ENCODE measurements at regions not wholly inside any gene's neighbourhood (a gene's known extent, or its start where the extent isn't known, plus 50 kb on each side); places are given as distances from the start of the nearest gene placed in this dataset.

DNA sequence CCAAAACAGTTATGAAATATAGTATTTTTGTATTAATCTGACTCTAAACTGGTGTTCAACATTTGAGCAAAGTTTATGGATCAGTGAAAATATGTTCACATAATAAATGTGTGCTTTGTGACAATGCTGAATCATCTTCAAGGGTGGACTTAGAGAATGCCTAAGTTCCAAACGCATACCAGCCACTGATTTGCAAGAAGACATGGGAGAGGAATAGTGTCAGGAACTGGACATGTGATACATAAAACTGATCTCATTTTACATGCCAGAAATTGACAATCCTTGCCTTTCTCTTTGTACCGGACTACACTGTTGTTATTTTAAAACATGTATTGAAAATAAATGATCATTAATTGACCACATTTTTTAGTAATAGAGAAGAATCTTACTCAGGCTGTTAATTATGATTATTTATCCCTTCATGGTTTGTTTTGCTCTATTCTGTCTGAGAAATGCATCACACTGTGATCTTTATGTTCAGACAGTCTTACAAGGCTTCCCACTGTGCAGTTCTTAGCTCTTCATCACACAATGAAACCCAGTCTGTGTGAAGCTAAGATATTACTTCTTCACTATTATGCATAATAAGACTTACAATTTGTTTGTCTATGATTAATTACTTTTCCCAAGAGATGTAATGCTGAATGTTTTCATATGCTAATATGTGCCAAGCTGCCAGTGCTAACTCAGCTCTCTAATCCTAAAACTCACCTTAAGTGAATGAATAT lies 1180.6 kb upstream of the CDH8 start:
- Histone ChIP-seq H2BK120ac (ENCODE audit: low read depth, low read length, poor library complexity, severe bottlenecking) (no peak overlapping the region), H3T11ph (ENCODE audit: low read length) (no peak overlapping the region), H3K18ac (ENCODE audit: insufficient read length, low read depth, low read length) (no peak overlapping the region), H2BK15ac (ENCODE audit: low read depth, low read length) (no peak overlapping the region), H3K79me2 (ENCODE audit: insufficient read depth, low read length) (no peaks in the 10 kb centered on the region), H3K79me1 (ENCODE audit: insufficient read depth, low read depth, low read length, poor library complexity, severe bottlenecking) (no peaks in the 10 kb centered on the region), H3K27ac (ENCODE audit: insufficient read length, low read depth, low read length) (no peak overlapping the region), H4K20me1 (ENCODE audit: control insufficient read depth, insufficient read depth, insufficient read length) (no peaks in the 10 kb centered on the region), H2BK20ac (ENCODE audit: low read depth, low read length, poor library complexity, severe bottlenecking) (no peak overlapping the region), H3K4ac (ENCODE audit: low read depth, low read length) (no peak overlapping the region), H3K23me2 (ENCODE audit: insufficient read length, low read depth, low read length, poor library complexity, severe bottlenecking) (no peaks in the 10 kb centered on the region), H3K9ac (ENCODE audit: extremely low read depth, insufficient read length, low read length) (no peak overlapping the region), H3K23ac (ENCODE audit: insufficient read length, low read depth, low read length) (no peak overlapping the region), H2BK5ac (ENCODE audit: insufficient read length, low read length) (no peak overlapping the region), H2AK5ac (ENCODE audit: insufficient read length, low read length) (no peak overlapping the region), H4K91ac (ENCODE audit: insufficient read length, low read depth, low read length) (no peak overlapping the region), H2AFZ (ENCODE audit: low read length) (no peak overlapping the region), H2BK12ac (ENCODE audit: insufficient read length, low read depth, low read length) (no peak overlapping the region), H3K9me3 (ENCODE audit: control insufficient read depth, low read depth, low read length) (no peaks in the 10 kb centered on the region), H3K4me1 (ENCODE audit: insufficient read depth, low read length) (no peaks in the 10 kb centered on the region), H3K14ac (ENCODE audit: insufficient read depth, low read length) (no peak overlapping the region), H3K56ac (ENCODE audit: insufficient read length, low read depth, low read length) (no peak overlapping the region), H3K4me2 (ENCODE audit: insufficient read depth, insufficient read length, low read length) (no peak overlapping the region), H3K27me3 (ENCODE audit: insufficient read depth, low read length) (no peaks in the 10 kb centered on the region), H4K5ac (ENCODE audit: insufficient read length, low read depth, low read length) (no peak overlapping the region), H4K8ac (replicated peaks; ENCODE audit: insufficient read length, low read depth, low read length) (no peak overlapping the region)
- H3K27ac Mint-ChIP-seq = no peak overlapping the region
- no CpG with 5 or more reads among the region's 2 CpGs for WGBS (ENCODE audit: extremely low coverage, insufficient read length, low lambda C conversion rate)
- no peak overlapping the region for H3K4me3 Mint-ChIP-seq
- TF ChIP-seq, protein P1, sequence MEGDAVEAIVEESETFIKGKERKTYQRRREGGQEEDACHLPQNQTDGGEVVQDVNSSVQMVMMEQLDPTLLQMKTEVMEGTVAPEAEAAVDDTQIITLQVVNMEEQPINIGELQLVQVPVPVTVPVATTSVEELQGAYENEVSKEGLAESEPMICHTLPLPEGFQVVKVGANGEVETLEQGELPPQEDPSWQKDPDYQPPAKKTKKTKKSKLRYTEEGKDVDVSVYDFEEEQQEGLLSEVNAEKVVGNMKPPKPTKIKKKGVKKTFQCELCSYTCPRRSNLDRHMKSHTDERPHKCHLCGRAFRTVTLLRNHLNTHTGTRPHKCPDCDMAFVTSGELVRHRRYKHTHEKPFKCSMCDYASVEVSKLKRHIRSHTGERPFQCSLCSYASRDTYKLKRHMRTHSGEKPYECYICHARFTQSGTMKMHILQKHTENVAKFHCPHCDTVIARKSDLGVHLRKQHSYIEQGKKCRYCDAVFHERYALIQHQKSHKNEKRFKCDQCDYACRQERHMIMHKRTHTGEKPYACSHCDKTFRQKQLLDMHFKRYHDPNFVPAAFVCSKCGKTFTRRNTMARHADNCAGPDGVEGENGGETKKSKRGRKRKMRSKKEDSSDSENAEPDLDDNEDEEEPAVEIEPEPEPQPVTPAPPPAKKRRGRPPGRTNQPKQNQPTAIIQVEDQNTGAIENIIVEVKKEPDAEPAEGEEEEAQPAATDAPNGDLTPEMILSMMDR (conservative IDR thresholded peaks at IDR 0.05) = no peak
- H3K27me3 Mint-ChIP-seq (ENCODE audit: low read depth) = no peaks in the 10 kb centered on the region; the same call in 1 of the 2 replicates
- no peaks in the 10 kb centered on the region for H3K36me3 Mint-ChIP-seq (ENCODE audit: insufficient read depth in 1 of 3, low read depth in 3 of 3)
- peaks cover 8 to 10% of the 10 kb centered on the region in 2 experiments for H3K4me1 Mint-ChIP-seq
- no peaks in the 10 kb centered on the region; a peak in 1 of 5 replicates for H3K9me3 Mint-ChIP-seq
- DNase-seq = no peak

All from H9 (cell line).